GM19025 (cell line): ENCODE measurements at regions not wholly inside any gene's neighbourhood (a gene's known extent, or its start where the extent isn't known, plus 50 kb on each side); places are given as distances from the start of the nearest gene placed in this dataset.
"Not testable (repeated sequence)": the region's sequence is repeated elsewhere in the genome, so short reads cannot be mapped to it uniquely, and the experiment has no call there.

Experiments used
- ATAC-seq: cut with Tn5 transposase; IDR thresholded peaks from one replicate; pipeline ENCODE4 v1.9.1; 2021; ENCODE audit warnings: mild to moderate bottlenecking, low read depth, moderate library complexity; ENCODE audit not compliant: unreplicated experiment

- no peak for ATAC-seq
Observed at GRCh38 chr13:94906605-94907004, 194.3 kb upstream of the SOX21 start.

GRCh38 chr13:94902722-94903407 lies 190.5 kb upstream of the SOX21 start:
- no peak for ATAC-seq

DNA sequence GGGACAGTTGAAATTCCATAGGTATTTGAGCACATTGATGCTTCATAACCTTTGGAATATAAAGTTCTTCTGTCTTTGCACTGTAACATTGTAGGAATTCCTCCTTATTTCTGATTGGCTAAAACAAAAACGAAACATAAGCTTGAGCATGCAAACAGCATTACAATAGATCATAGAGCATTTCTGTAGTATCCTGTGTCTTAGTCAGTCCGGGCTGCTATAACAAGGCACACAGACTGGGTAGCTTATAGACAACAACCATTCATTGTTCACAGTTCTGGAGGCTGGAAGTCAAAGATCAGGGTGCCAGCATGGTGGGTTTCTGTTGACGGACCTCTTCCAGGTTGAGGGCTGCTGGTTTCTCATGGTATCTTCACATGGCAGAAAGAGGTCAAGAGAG lies 188.7 kb upstream of the SOX21 start:
- ATAC-seq, result no peak

GRCh38 chr13:94896719-94897317 lies 184.5 kb upstream of the SOX21 start:
- ATAC-seq, result no peak

- no peak for ATAC-seq
Observed at GRCh38 chr13:94896238-94896637, 183.9 kb upstream of the SOX21 start.

- no peak for ATAC-seq
Observed at GRCh38 chr13:94886191-94886590, 173.8 kb upstream of the SOX21 start.

DNA sequence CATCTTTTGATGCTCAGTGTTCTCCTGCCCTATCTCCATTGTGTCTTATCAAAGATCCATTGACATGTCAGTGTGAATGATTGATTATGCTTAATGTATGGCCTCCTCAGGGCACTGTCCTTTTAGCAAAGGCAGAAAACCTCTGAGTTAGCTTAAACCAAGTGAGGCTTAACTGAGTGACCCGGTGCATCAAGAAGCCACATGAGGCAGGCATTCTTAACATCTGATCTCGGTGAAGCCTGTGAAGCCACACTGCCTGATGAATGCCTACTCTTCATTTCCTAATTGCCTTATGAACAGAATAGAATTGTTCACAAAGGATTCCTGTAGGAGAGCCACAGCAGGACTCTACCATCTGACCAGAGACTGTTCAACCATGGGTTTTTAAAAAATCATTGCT lies 168.1 kb upstream of the SOX21 start:
- ATAC-seq, result no peak

- ATAC-seq, result no peak
Observed at GRCh38 chr13:94878602-94879165, 166.3 kb upstream of the SOX21 start.

- ATAC-seq, result no peak
Observed at GRCh38 chr13:94864474-94864873, 152.1 kb upstream of the SOX21 start.

DNA sequence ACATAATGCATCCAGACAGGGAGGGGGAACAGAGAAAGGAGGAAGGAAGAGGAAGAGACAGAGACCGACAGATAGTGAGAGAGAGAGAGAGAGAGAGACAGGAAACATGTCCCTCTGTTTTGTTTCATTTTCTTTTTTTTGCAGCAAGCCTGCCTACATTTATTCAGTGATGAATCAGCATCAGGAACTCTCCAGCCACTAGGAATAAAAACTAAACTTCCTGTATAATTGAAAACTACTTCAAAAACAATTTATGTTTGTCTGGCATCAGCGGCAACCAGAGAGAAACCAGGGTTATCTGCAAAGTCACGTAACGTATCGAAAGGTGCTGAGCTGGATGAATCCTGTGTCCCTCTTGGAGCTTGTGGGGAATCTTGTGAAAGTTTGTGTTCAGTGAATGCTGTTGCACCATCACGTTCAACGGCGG lies 148.6 kb upstream of the SOX21 start:
- ATAC-seq, result no peak

DNA sequence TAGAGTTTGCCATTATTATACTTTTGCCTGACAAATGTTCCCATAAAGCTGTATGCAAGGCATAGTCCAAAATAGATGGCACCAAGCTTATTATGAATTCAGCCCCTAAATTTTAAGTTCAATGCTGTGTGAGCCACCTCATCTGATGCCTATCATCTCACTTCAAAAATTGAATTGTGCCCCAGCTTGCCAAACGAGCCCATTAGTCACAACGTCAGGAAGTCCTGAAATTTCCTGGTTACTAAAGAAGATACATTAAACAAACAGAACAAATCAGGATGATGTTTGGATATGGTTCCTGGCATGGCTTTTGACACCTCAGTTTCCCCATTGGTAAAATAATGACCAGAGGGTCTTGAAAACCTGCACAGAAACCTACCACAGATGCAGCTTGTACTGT lies 147.5 kb upstream of the SOX21 start:
- ATAC-seq, result no peak

- no peak for ATAC-seq
Observed at GRCh38 chr13:94859278-94859691, 146.9 kb upstream of the SOX21 start.

- no peak for ATAC-seq
Observed at GRCh38 chr13:94858856-94859255, 146.5 kb upstream of the SOX21 start.

- ATAC-seq, result no peak
Observed at GRCh38 chr13:94854688-94855087, 142.3 kb upstream of the SOX21 start.

GRCh38 chr13:94851576-94851975 lies 139.2 kb upstream of the SOX21 start:
- ATAC-seq, result no peak

- no peak for ATAC-seq
Observed at GRCh38 chr13:94849254-94849653, 136.9 kb upstream of the SOX21 start.

GRCh38 chr13:94842901-94843300 lies 130.6 kb upstream of the SOX21 start:
- no peak for ATAC-seq

- ATAC-seq, result not testable (repeated sequence)
Observed at GRCh38 chr13:94837056-94837455, 124.7 kb upstream of the SOX21 start.

- no peak for ATAC-seq
Observed at GRCh38 chr13:94829837-94830365, 117.6 kb upstream of the SOX21 start.

DNA sequence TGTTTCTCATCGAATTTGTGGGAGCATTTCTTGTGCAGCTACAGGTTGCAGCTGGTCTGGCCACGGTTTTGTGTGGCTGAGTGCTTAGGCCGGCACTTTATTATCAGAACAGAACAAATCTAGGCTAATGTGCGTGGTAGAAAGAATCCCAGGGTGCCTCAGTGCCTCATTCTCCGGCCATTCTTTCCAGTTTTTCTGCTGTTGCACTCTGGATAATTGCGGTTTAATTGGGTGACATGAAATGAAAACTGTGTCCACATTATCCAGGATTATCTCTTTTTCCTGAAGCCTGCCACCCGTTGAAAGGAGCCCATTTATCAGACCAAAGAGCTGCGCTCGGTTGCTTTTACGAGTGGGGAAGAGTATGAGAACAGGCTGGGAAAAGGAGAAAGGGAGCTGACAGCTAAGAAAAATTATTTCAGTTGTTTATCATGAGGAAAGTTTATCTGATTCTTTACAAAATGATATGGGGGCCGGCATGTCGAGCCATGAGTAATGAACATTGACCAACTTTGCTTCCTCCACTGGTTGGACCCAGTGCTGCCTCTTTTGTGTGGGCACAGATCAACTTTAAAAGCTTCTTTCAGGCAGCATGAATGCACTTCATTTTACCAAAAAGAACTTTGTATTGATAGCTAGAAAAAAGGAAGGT lies 117.0 kb upstream of the SOX21 start:
- no peak for ATAC-seq

DNA sequence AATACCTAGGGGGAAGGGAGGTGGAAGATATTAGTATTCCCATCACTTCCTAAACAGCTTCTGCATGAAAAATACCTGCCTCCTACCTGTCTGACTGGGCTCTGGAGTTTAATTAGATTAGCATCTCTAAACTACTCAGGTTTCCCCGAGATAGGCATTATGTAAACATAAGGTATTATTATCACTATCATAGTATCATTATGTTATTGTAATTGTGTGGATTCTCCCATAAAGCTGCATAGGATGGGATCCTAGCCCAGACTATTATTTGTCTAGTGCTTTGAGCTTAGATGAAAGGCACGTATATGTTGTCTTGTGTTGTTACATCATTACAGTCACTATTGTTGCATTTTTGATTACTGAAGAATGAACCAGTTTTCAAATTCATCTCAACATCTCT lies 115.2 kb upstream of the SOX21 start:
- ATAC-seq, result no peak
